Neural cell (in vitro differentiated cells): ENCODE measurements at regions not wholly inside any gene's neighbourhood (a gene's known extent, or its start where the extent isn't known, plus 50 kb on each side); places are given as distances from the start of the nearest gene placed in this dataset.

Experiments
- CTCF ChIP-seq: fragments of 450-650 bp; IDR thresholded peaks from 2 replicates; pipeline ENCODE4 v1.5.1; 2014; ENCODE audit warnings: antibody characterized with exemption, mild to moderate bottlenecking, moderate library complexity; ENCODE audit not compliant: poor library complexity, severe bottlenecking
- EP300 ChIP-seq: fragments of 450-650 bp; conservative IDR thresholded peaks from 2 replicates; pipeline ENCODE4 v1.6.1; 2014; ENCODE audit warnings: antibody characterized with exemption, mild to moderate bottlenecking, moderate library complexity; ENCODE audit not compliant: poor library complexity, severe bottlenecking
- EZH2 ChIP-seq: fragments of 200-600, 300-800 bp; shearing (Covaris generic), sonication (generic); IDR thresholded peaks from 2 replicates; pipeline ENCODE4 v1.6.1; 2014; ENCODE audit warnings: antibody characterized with exemption, low read length, borderline replicate concordance, mild to moderate bottlenecking; ENCODE audit not compliant: insufficient read depth, poor library complexity, severe bottlenecking
- POLR2AphosphoS5 ChIP-seq: IDR thresholded peaks from 2 replicates; pipeline ENCODE4 v1.6.1; 2012
- REST ChIP-seq: IDR thresholded peaks from 2 replicates; pipeline ENCODE4 v1.6.1; 2012; ENCODE audit warnings: borderline replicate concordance

- TF ChIP-seq CTCF (no peak), REST (no peak), EP300 (no peak), POLR2AphosphoS5 (no peak), EZH2 (no peak)
Measured at GRCh38 chr11:106496677-106497076, 419.2 kb downstream of the AASDHPPT start.
